Fibroblast of mammary gland (primary cell): ENCODE measurements at regions not wholly inside any gene's neighbourhood (a gene's known extent, or its start where the extent isn't known, plus 50 kb on each side); places are given as distances from the start of the nearest gene placed in this dataset.
A peak's percentile ranks its signal among the peaks of the same experiment; 100 is the strongest.
"Not testable (repeated sequence)": the region's sequence is repeated elsewhere in the genome, so short reads cannot be mapped to it uniquely, and the experiment has no call there.

Experiments
- DNase-seq: peaks from one replicate; pipeline ENCODE4 v3.0.0-alpha.2; 2010; ENCODE audit warnings: low read depth
- H3K4me3 ChIP-seq: 2 replicates; pipeline ENCODE4 v1.5.1; 2011; ENCODE audit warnings: low read depth, mild to moderate bottlenecking, low read length, moderate library complexity; ENCODE audit not compliant: control insufficient read depth

GRCh38 chr5:34096033-34096432 lies 53.0 kb upstream of the C1QTNF3 start:
- not testable (repeated sequence) for H3K4me3 ChIP-seq, DNase-seq

GRCh38 chr5:34099891-34100290 lies 56.9 kb upstream of the C1QTNF3 start:
- H3K4me3 ChIP-seq, DNase-seq: not testable (repeated sequence)

- DNase-seq, H3K4me3 ChIP-seq: not testable (repeated sequence)
These were observed 58.6 kb upstream of the C1QTNF3 start for GRCh38 chr5:34101567-34101966.

- not testable (repeated sequence) for H3K4me3 ChIP-seq, DNase-seq
These were observed 65.9 kb upstream of the C1QTNF3 start for GRCh38 chr5:34108897-34109296.

GRCh38 chr5:34124280-34124679 lies 81.3 kb upstream of the C1QTNF3 start:
- not testable (repeated sequence) for H3K4me3 ChIP-seq, DNase-seq

GRCh38 chr5:34125354-34125753 lies 82.3 kb upstream of the C1QTNF3 start:
- H3K4me3 ChIP-seq, DNase-seq: not testable (repeated sequence)

GRCh38 chr5:34126741-34127140 lies 83.7 kb upstream of the C1QTNF3 start:
- H3K4me3 ChIP-seq, DNase-seq: not testable (repeated sequence)

GRCh38 chr5:34127818-34128217 lies 84.8 kb upstream of the C1QTNF3 start:
- not testable (repeated sequence) for DNase-seq, H3K4me3 ChIP-seq

- DNase-seq, H3K4me3 ChIP-seq: not testable (repeated sequence)
These were observed 85.9 kb upstream of the C1QTNF3 start for GRCh38 chr5:34128890-34129289.

GRCh38 chr5:34154988-34155387 lies 112.0 kb upstream of the C1QTNF3 start:
- H3K4me3 ChIP-seq, DNase-seq: not testable (repeated sequence)

GRCh38 chr5:34156703-34157414 lies 113.8 kb upstream of the C1QTNF3 start:
- DNase-seq: peak; percentile 79
- H3K4me3 ChIP-seq: not testable (repeated sequence)

- H3K4me3 ChIP-seq, DNase-seq: not testable (repeated sequence)
These were observed 117.9 kb upstream of the C1QTNF3 start for GRCh38 chr5:34160904-34161303.

- not testable (repeated sequence) for DNase-seq
These were observed 128.4 kb upstream of the C1QTNF3 start for GRCh38 chr5:34171398-34171797.

GRCh38 chr5:34179453-34180190 lies 136.6 kb upstream of the C1QTNF3 start:
- peak; percentile 4 for DNase-seq
- H3K4me3 ChIP-seq: not testable (repeated sequence)

More at GRCh38 chr5:34171398-34171797, 128.4 kb upstream of the C1QTNF3 start:
- H3K4me3 ChIP-seq: not testable (repeated sequence)

- H3K4me3 ChIP-seq: not testable (repeated sequence)
These were observed 137.2 kb upstream of the C1QTNF3 start for GRCh38 chr5:34180225-34180624.

GRCh38 chr5:34180940-34181614 lies 138.1 kb upstream of the C1QTNF3 start:
- not testable (repeated sequence) for H3K4me3 ChIP-seq, DNase-seq

More at GRCh38 chr5:34180225-34180624, 137.2 kb upstream of the C1QTNF3 start:
- DNase-seq: not testable (repeated sequence)

GRCh38 chr5:34185005-34185404 lies 142.0 kb upstream of the C1QTNF3 start:
- DNase-seq, H3K4me3 ChIP-seq: not testable (repeated sequence)

GRCh38 chr5:34185572-34185971 lies 142.6 kb upstream of the C1QTNF3 start:
- peak; percentile 5 for DNase-seq
- H3K4me3 ChIP-seq: not testable (repeated sequence)

GRCh38 chr5:34186108-34186507 lies 143.1 kb upstream of the C1QTNF3 start:
- H3K4me3 ChIP-seq, DNase-seq: not testable (repeated sequence)
